GM23338 (cell line): ENCODE measurements at regions not wholly inside any gene's neighbourhood (a gene's known extent, or its start where the extent isn't known, plus 50 kb on each side); places are given as distances from the start of the nearest gene placed in this dataset.
"Not testable (repeated sequence)": the region's sequence is repeated elsewhere in the genome, so short reads cannot be mapped to it uniquely, and the experiment has no call there.

Experiments used
- ATAC-seq: fragments of 200-7000 bp; cut with Tn5 transposase; 3 replicates; pipeline ENCODE4 v1.9.1; 2020
- DNase-seq: peaks from one replicate; pipeline ENCODE4 v3.0.0-alpha.2; 2015; ENCODE audit warnings: low spot score
- H2AFZ ChIP-seq: fragments of 200-600 bp; sonication (generic); 2 replicates; pipeline ENCODE4 v1.8.0; 2016; ENCODE audit warnings: antibody characterized with exemption, mild to moderate bottlenecking, moderate library complexity
- H3F3A ChIP-seq: fragments of 200-600 bp; sonication (generic); replicated peaks from 2 replicates; pipeline ENCODE4 v1.8.0; 2017; ENCODE audit warnings: antibody characterized with exemption, mixed run types, low read depth
- H3K27ac ChIP-seq: fragments of 200-600 bp; sonication (generic); 2 replicates; pipeline ENCODE4 v1.6.1; 2016; ENCODE audit warnings: low read depth
- H3K27me3 ChIP-seq: fragments of 200-600 bp; sonication (generic); 2 replicates; pipeline ENCODE4 v1.8.0; 2016; ENCODE audit warnings: mild to moderate bottlenecking, mixed run types, moderate library complexity; ENCODE audit not compliant: insufficient read depth
- H3K36me3 ChIP-seq: fragments of 200-600 bp; sonication (generic); 2 replicates; pipeline ENCODE4 v1.8.0; 2016; ENCODE audit warnings: mild to moderate bottlenecking; ENCODE audit not compliant: insufficient read depth
- H3K4me1 ChIP-seq: fragments of 200-600 bp; sonication (generic); 2 replicates; pipeline ENCODE4 v1.8.0; 2016; ENCODE audit warnings: mild to moderate bottlenecking, moderate library complexity; ENCODE audit not compliant: insufficient read depth
- H3K4me2 ChIP-seq: fragments of 200-600 bp; sonication (generic); 2 replicates; pipeline ENCODE4 v1.7.1; 2017; ENCODE audit warnings: mixed run types
- H3K4me3 ChIP-seq: fragments of 200-600 bp; sonication (generic); 2 replicates; pipeline ENCODE4 v1.6.1; 2016; ENCODE audit warnings: mixed run types
- H3K79me2 ChIP-seq: fragments of 200-600 bp; sonication (generic); replicated peaks from 2 replicates; pipeline ENCODE4 v1.8.0; 2017; ENCODE audit warnings: mild to moderate bottlenecking; ENCODE audit not compliant: insufficient read depth
- H3K9me2 ChIP-seq: fragments of 200-600 bp; sonication (generic); 2 replicates; pipeline ENCODE4 v1.8.0; 2017; ENCODE audit not compliant: insufficient read depth
- H4K20me1 ChIP-seq: fragments of 200-600 bp; sonication (generic); replicated peaks from 2 replicates; pipeline ENCODE4 v1.8.0; 2017; ENCODE audit warnings: mild to moderate bottlenecking; ENCODE audit not compliant: insufficient read depth
- H3K27ac Mint-ChIP-seq: 2 replicates; pipeline ENCODE4 v1.8.0; 2020; ENCODE audit warnings: inconsistent platforms, mild to moderate bottlenecking, moderate library complexity, mixed read lengths
- H3K27me3 Mint-ChIP-seq: 3 replicates; pipeline ENCODE4 v1.8.0; 2022; ENCODE audit warnings: low read depth, mild to moderate bottlenecking, moderate library complexity, mixed read lengths, inconsistent platforms; ENCODE audit not compliant: insufficient read depth, poor library complexity
- H3K36me3 Mint-ChIP-seq: 3 replicates; pipeline ENCODE4 v1.8.0; 2021; ENCODE audit warnings: low read depth, mild to moderate bottlenecking, inconsistent platforms, moderate library complexity, mixed read lengths
- H3K4me1 Mint-ChIP-seq: 3 replicates; pipeline ENCODE4 v1.8.0; 2020; ENCODE audit warnings: mild to moderate bottlenecking, inconsistent platforms, mixed read lengths
- H3K4me3 Mint-ChIP-seq: 3 replicates; pipeline ENCODE4 v1.8.0; 2021; ENCODE audit warnings: moderate library complexity, mild to moderate bottlenecking, inconsistent platforms, mixed read lengths
- H3K9me3 Mint-ChIP-seq: 3 replicates; pipeline ENCODE4 v1.8.0; 2020; ENCODE audit warnings: moderate library complexity, mild to moderate bottlenecking, inconsistent platforms, mixed read lengths
- CREB1 ChIP-seq: fragments of 250-450 bp; sonication (Bioruptor Pico); IDR thresholded peaks from 2 replicates; pipeline ENCODE4 v1.5.0; 2020; ENCODE audit warnings: low read depth, mild to moderate bottlenecking, moderate library complexity
- EZH2 ChIP-seq: fragments of 200-600 bp; sonication (generic); IDR thresholded peaks from one replicate; pipeline ENCODE4 v1.8.0; 2017; ENCODE audit warnings: antibody characterized with exemption, mild to moderate bottlenecking, low read depth; ENCODE audit not compliant: unreplicated experiment
- NANOG ChIP-seq: IDR thresholded peaks from 2 replicates; pipeline ENCODE4 v1.6.1; 2016; ENCODE audit warnings: antibody characterized with exemption, borderline replicate concordance
- STAT1 ChIP-seq: IDR thresholded peaks from one replicate; pipeline ENCODE4 v1.6.1; 2016; ENCODE audit warnings: antibody characterized with exemption; ENCODE audit not compliant: unreplicated experiment
- ZNF331 ChIP-seq: fragments of 250-450 bp; sonication (Bioruptor Pico); IDR thresholded peaks from 2 replicates; pipeline ENCODE4 v1.5.0; 2020; ENCODE audit warnings: low read depth, mild to moderate bottlenecking, moderate library complexity
- TF ChIP-seq, protein P1 (sequence below): IDR thresholded peaks from one replicate; pipeline ENCODE4 v1.6.1; 2018; ENCODE audit warnings: antibody characterized with exemption; ENCODE audit not compliant: unreplicated experiment
- TF ChIP-seq, protein P2 (sequence below): fragments of 250-450 bp; sonication (Bioruptor Pico); IDR thresholded peaks from 2 replicates; pipeline ENCODE4 v1.5.0; 2020; ENCODE audit warnings: mild to moderate bottlenecking, moderate library complexity

DNA sequence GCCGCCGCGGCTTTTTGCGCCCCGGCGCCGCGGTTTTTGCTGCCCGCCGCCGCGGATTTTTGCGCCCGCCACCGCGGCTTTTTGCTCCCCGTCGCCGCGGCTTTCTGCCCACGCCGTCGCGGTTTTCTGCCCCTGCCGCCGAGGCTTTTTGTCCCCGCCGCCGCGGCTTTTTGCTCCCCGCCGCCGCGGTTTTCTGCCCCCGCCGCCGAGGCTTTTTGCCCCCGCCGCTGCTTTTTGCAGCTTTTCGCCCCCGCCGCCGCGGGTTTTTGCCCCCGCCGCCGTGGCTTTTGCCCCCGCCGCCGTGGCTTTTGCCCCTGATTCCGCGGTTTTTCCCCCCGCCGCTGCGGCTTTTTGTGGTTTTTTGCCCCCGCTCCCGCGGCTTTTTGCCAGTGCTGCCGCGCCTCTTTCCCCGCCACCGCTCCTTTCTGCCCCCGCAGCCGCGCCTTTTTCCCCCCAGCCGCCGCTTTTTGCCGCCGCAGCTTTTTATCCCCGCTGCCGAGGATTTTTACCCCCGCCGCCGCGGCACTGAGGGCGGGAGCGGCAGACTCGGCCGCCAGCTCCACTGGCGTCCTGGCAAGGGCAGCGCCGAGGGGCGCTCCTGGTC, 518.6 kb upstream of the WSB1 start:
- ATAC-seq (no peak), DNase-seq (no peak)
- Mint-ChIP-seq H3K9me3 (peaks cover 51% of the 10 kb centered on the region), H3K27me3 (peaks cover 2% of the 10 kb centered on the region), H3K36me3 (peaks cover 26% of the 10 kb centered on the region), H3K27ac (no peak overlapping the region), H3K4me1 (no peaks in the 10 kb centered on the region), H3K4me3 (no peak overlapping the region)
- no peak for TF ChIP-seq ZNF331 (CRISPR knock-in tag)
- TF ChIP-seq CREB1 (CRISPR knock-in tag), result no peak
- no peak for TF ChIP-seq NANOG
- TF ChIP-seq EZH2, result no peak
- TF ChIP-seq STAT1, result no peak
- TF ChIP-seq, protein P1, sequence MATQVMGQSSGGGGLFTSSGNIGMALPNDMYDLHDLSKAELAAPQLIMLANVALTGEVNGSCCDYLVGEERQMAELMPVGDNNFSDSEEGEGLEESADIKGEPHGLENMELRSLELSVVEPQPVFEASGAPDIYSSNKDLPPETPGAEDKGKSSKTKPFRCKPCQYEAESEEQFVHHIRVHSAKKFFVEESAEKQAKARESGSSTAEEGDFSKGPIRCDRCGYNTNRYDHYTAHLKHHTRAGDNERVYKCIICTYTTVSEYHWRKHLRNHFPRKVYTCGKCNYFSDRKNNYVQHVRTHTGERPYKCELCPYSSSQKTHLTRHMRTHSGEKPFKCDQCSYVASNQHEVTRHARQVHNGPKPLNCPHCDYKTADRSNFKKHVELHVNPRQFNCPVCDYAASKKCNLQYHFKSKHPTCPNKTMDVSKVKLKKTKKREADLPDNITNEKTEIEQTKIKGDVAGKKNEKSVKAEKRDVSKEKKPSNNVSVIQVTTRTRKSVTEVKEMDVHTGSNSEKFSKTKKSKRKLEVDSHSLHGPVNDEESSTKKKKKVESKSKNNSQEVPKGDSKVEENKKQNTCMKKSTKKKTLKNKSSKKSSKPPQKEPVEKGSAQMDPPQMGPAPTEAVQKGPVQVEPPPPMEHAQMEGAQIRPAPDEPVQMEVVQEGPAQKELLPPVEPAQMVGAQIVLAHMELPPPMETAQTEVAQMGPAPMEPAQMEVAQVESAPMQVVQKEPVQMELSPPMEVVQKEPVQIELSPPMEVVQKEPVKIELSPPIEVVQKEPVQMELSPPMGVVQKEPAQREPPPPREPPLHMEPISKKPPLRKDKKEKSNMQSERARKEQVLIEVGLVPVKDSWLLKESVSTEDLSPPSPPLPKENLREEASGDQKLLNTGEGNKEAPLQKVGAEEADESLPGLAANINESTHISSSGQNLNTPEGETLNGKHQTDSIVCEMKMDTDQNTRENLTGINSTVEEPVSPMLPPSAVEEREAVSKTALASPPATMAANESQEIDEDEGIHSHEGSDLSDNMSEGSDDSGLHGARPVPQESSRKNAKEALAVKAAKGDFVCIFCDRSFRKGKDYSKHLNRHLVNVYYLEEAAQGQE, result no peak
- TF ChIP-seq, protein P2, sequence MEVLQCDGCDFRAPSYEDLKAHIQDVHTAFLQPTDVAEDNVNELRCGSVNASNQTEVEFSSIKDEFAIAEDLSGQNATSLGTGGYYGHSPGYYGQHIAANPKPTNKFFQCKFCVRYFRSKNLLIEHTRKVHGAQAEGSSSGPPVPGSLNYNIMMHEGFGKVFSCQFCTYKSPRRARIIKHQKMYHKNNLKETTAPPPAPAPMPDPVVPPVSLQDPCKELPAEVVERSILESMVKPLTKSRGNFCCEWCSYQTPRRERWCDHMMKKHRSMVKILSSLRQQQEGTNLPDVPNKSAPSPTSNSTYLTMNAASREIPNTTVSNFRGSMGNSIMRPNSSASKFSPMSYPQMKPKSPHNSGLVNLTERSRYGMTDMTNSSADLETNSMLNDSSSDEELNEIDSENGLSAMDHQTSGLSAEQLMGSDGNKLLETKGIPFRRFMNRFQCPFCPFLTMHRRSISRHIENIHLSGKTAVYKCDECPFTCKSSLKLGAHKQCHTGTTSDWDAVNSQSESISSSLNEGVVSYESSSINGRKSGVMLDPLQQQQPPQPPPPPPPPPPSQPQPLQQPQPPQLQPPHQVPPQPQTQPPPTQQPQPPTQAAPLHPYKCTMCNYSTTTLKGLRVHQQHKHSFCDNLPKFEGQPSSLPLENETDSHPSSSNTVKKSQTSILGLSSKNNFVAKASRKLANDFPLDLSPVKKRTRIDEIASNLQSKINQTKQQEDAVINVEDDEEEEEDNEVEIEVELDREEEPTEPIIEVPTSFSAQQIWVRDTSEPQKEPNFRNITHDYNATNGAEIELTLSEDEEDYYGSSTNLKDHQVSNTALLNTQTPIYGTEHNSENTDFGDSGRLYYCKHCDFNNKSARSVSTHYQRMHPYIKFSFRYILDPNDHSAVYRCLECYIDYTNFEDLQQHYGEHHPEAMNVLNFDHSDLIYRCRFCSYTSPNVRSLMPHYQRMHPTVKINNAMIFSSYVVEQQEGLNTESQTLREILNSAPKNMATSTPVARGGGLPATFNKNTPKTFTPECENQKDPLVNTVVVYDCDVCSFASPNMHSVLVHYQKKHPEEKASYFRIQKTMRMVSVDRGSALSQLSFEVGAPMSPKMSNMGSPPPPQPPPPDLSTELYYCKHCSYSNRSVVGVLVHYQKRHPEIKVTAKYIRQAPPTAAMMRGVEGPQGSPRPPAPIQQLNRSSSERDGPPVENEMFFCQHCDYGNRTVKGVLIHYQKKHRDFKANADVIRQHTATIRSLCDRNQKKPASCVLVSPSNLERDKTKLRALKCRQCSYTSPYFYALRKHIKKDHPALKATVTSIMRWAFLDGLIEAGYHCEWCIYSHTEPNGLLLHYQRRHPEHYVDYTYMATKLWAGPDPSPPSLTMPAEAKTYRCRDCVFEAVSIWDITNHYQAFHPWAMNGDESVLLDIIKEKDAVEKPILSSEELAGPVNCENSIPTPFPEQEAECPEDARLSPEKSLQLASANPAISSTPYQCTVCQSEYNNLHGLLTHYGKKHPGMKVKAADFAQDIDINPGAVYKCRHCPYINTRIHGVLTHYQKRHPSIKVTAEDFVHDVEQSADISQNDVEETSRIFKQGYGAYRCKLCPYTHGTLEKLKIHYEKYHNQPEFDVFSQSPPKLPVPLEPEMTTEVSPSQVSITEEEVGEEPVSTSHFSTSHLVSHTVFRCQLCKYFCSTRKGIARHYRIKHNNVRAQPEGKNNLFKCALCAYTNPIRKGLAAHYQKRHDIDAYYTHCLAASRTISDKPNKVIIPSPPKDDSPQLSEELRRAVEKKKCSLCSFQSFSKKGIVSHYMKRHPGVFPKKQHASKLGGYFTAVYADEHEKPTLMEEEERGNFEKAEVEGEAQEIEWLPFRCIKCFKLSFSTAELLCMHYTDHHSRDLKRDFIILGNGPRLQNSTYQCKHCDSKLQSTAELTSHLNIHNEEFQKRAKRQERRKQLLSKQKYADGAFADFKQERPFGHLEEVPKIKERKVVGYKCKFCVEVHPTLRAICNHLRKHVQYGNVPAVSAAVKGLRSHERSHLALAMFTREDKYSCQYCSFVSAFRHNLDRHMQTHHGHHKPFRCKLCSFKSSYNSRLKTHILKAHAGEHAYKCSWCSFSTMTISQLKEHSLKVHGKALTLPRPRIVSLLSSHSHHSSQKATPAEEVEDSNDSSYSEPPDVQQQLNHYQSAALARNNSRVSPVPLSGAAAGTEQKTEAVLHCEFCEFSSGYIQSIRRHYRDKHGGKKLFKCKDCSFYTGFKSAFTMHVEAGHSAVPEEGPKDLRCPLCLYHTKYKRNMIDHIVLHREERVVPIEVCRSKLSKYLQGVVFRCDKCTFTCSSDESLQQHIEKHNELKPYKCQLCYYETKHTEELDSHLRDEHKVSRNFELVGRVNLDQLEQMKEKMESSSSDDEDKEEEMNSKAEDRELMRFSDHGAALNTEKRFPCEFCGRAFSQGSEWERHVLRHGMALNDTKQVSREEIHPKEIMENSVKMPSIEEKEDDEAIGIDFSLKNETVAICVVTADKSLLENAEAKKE, result no peak
- H3F3A ChIP-seq, result no peaks in the 10 kb centered on the region
- no peak overlapping the region for H3K4me2 ChIP-seq
- H3K79me2 ChIP-seq, result no peaks in the 10 kb centered on the region
- H3K4me3 ChIP-seq, result no peak overlapping the region
- peaks cover 5% of the 10 kb centered on the region; the same call in 1 of the 2 replicates for H3K36me3 ChIP-seq
- no peaks in the 10 kb centered on the region for H3K9me2 ChIP-seq
- H4K20me1 ChIP-seq, result no peaks in the 10 kb centered on the region
- H3K27ac ChIP-seq, result no peak overlapping the region
- H3K27me3 ChIP-seq, result no peaks in the 10 kb centered on the region
- no peak overlapping the region for H2AFZ ChIP-seq
- H3K4me1 ChIP-seq, result no peaks in the 10 kb centered on the region

DNA sequence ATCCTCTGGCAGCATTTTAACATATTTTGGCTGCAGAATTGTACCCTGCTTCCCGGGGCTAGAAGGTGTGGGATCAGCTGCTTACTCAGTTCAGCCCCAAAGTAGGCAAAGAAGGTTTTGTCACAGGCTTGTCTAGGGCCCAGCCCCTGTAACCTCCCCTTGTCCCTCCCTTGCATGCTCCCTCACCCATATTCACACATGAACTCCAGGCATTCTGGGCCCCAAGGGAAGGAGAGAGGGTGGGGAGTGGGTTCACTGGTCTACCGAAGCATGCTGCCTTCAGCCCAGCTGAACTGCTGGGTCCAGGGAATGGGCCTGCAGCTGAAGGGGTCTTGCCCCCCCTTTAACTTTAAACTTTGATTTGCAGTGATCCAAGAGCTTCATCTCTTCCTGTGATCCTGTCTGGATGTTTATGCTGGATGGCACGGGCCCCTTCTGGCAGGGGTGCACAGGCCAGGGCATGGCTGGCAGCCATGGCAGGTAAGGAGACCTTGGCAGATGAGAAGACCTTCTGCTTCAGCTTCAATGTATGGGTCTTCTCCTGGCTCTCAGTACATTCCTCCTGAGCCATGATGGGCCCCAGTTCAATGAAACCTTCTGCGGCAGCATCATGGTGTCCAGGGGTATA, 513.6 kb upstream of the WSB1 start:
- peaks cover 26% of the 10 kb centered on the region for H3K36me3 Mint-ChIP-seq
- not testable (repeated sequence) for H3K9me2 ChIP-seq, H3K27ac ChIP-seq, H2AFZ ChIP-seq, H3K4me3 Mint-ChIP-seq, ATAC-seq, H3K27me3 Mint-ChIP-seq, H3K27ac Mint-ChIP-seq, H3F3A ChIP-seq, H3K4me1 Mint-ChIP-seq, H3K4me1 ChIP-seq, H3K4me2 ChIP-seq, DNase-seq, H4K20me1 ChIP-seq, H3K36me3 ChIP-seq, H3K27me3 ChIP-seq, H3K79me2 ChIP-seq, H3K4me3 ChIP-seq
- H3K9me3 Mint-ChIP-seq, result peaks cover 26% of the 10 kb centered on the region
